OCI-M2 (cell line): ENCODE measurements at regions not wholly inside any gene's neighbourhood (a gene's known extent, or its start where the extent isn't known, plus 50 kb on each side); places are given as distances from the start of the nearest gene placed in this dataset.

Experiments
- DNase-seq: peaks from one replicate; lab custom pipeline; 2025; ENCODE audit not compliant: unreplicated experiment; lab: John Stamatoyannopoulos, UW

DNA sequence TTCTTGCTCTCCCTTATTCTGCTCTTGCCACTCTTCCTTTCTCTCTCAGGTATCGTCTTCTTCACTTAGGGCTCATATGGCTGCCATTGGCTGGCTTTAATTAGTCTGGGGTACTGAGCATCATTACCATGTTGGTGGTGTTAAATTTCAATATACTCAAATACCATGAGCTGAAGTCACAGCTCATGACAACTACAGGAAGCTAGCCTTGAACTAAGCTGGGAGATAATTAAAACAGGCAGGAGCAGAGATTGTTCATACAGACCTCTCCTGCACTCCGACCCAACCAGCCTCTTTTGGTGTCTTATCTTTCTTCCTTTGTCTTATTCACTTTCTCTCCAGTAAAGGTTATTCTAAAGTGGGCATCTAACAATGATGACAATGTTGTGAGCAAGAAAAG lies 130.9 kb upstream of the BLID start:
- no peak for DNase-seq

DNA sequence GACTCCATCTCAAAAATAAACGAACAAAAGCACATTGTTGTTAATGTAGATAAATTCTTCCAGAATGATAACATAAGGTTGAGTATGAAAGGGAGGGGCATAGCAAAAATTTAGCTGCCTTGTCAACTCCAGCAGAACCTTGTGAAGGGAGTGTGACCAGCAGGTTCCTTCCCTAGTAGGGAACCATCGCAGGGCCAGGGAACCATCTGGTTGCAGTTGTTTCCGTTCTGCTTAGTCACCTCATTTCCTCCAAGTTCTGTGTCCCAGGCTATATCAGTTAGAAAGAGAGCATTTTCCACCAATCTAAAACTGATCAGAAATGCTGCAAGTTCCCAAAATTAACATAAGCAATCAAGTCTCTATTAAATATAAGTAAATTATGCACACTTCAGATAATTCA lies 126.7 kb upstream of the BLID start:
- no peak for DNase-seq

DNA sequence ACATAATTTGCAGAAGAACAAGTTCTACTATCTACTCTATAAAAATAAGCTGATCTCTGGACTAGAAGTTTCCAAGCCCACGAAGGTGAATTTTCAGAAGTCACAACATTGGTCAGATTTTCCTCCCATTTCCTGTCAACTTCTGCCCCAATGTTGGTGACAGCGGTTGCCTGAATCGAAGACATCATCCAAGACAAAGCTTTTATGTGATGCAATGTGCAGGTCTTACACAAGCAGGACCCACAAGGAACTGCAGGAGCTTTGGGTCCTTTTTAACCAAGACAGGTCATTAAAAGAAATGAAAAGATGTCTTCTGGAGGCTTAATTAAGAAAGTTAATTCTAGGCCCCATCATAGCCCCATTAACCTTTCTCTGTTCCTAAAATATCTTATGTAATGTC lies 125.6 kb upstream of the BLID start:
- no peak for DNase-seq

DNA sequence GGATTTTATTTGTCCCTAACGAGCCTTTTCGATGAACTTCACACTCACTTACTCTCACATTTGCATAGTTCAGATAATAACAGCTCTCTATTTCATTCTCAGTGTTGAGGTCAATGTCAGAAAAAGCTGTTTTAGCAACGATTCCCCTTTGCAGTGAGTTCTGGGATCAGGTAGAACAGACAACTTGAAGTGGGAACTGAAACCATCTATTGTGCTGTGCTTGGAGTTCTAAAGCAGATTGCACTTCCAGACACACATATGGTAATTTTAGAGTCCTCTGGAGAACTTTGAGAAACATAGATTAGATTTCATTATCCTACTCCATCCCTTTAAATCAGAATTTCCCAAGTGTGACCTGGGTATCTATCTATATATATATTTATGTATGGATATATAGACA lies 124.6 kb upstream of the BLID start:
- DNase-seq = no peak

GRCh38 chr11:122235615-122236014 lies 119.6 kb upstream of the BLID start:
- DNase-seq = no peak

GRCh38 chr11:122234780-122235179 lies 118.8 kb upstream of the BLID start:
- no peak for DNase-seq

DNA sequence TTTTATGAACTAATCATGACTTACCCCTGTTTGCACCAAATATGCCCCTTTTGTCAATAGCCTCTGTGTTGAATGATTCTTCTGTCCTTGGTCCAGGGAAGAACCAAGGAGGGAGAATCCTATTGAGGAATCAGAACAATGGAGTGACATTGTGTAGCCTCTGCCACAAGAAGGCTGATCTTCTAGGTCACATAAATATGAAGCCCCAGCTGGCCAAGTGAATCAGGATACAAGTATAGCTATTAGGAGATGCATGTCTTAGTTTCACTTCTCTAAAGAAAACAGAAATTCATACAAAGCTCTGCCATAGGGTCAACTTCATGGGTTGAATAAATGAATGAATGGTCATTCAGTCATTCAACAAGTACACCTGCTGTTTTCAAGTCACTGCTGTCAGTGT lies 118.2 kb upstream of the BLID start:
- DNase-seq = no peak

DNA sequence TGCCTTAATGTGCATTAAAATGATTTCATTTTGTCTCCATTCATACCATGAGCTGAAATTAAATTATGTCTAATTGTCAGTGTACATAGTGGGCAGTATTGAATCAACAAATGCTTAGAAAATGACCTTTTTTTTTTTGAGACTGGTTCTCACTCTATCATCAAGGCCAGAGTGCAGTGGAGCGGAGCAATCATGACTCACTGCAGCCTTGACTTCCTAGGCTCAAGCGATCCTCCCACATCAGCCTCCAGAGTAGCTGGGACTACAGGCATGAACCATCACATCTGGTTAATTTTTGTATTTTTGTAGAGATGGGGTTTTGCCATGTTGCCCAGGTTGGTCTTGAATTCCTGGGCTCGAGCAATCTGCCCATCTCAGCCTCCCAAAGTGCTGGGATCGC lies 117.0 kb upstream of the BLID start:
- no peak for DNase-seq

GRCh38 chr11:122230385-122230755 lies 114.4 kb upstream of the BLID start:
- no peak for DNase-seq

DNA sequence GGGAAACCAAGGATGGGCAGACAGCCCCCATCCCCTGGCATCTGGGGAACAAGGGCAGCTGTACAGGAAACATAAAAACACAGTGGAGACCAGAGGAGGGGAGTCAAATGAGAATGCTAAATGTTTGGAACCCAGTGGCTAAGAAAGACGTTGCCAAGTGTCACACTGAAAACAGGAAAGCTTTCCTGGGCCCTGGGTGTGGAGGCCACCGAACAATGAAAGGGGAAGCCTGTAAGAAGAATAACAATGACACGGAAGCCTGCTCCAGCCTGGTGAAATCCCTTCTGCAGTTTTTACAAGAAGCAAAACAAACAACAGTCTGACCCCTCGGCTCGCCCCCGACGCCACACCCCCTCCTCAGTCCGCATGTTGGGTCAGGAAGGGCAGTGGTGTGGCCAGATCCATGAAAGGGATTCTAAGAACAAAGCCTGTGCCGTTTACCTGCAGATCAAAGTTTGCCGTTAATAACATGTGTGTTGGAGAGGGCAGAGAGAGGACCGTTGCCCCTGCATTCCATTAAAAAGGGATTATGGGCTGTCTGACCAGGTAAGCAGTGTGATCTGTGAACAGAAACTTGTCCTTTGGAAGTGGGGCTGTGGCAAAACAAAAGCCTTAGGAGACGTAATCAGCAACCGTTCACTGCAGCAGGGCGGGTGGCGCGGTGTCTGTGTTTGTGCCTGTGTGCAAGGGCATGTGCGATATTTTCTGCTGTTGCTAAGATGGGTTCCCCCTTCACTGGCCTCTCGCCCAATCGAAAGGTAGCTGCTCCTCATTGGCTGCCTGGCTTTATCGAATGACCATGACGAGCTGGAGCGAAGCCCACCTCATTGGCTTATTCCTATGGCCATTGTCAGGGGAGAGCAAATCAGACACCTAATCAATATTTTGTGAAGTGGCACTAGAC lies 113.7 kb upstream of the BLID start:
- DNase-seq = no peak

GRCh38 chr11:122229078-122229477 lies 113.1 kb upstream of the BLID start:
- DNase-seq = no peak

DNA sequence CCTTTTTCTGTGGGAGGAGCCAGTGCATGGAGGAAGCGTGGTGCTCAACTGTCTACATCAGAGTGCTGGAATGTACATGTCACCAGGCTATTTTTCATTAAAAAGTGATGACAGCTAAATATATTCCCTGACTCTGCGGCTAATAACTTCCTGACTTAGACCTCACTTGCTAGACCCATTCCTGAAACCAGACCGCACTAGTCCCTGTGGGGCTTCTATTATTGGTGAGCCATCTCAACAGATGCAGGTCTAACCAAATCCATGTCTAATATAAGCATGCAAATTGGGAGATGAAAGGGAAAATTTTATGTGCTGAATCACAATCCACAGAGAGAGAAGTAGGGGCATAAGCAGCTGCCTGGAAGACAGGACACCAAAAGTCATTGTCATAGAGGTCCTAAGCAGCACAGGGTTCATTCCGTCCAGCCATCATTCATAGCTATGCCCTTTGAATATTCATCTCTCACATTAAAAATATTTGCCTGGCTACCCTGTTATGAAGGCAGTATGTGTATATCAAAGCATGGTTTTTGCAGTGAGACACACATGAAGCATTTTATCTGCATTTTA lies 110.9 kb upstream of the BLID start:
- no peak for DNase-seq

GRCh38 chr11:122224867-122225266 lies 108.9 kb upstream of the BLID start:
- no peak for DNase-seq

DNA sequence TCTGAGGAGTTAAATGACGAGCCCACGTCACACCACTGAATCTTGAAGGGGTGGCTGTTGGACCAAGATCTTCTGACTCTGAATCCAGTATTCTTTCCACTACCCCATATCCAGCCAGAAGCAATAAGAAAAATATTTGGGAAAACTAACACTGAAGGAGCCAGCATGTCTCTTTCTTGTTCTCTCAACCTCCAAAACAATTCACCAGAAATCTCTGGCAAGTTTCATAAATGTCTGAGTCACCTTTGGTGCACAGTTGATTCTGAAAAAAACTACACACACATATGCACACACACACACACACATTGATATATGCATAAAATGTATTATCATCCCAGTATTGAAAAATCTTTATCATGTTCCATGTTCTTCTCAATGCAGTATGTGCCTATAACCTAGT lies 104.3 kb upstream of the BLID start:
- DNase-seq = no peak

- DNase-seq = no peak
These were observed 103.8 kb upstream of the BLID start for GRCh38 chr11:122219791-122220190.

- DNase-seq = peak; percentile 42
These were observed 99.4 kb upstream of the BLID start for GRCh38 chr11:122215244-122215992.

DNA sequence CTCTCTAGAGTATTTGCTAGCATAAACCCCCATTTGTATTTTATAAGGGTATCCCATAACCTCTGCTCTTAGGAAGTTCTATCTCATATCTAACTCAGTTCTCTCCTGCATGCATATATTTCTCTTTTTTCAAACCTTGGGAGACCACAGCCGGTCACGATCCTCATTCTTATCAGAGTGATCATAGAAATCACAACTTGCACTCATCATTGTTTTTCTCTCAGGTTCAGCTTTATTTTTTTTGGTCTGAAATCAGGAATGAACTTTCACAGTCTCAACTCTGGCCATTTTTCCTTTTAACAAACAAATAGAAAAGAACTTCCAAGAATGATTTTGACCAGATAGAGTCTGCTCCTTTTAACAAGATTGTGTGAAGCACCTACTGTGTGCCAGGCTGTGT lies 98.6 kb upstream of the BLID start:
- DNase-seq = no peak

DNA sequence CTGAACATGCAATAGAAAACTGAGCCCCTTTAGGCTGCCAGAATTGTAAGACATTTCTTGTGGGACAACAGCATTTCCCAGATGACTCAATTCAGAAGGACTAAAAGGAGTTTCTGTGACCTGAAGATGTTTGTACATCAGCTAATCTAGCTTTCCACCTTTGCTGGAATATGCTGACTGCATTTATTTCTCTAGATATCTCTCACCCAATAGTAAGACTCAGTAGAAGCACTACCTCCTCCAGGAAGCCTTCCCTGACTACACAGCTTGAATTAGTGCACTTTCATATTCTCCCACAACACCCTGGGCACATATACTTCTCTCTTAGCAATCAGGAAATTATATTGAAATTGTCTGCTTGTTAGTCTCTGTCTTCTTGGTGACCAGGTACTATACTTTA lies 98.1 kb upstream of the BLID start:
- DNase-seq = no peak

DNA sequence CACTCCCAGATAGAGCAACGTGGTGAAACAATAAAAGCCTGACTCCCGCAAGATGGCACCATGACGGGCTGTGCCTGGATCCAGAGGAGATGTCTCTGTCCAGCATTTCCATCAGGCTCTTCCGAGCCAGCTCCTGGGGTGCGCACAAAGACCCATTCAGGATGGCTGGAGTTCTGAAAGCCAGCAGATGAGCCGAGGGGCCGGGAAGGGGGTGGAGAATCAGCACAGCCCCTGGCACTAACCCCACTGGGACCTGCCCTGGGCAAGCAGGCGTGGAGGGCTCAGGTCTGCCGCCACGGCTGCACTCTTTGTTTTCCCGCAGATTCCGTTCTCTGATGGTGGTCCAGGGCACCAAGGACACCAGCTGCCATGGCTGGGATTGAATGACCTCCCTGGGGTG lies 97.2 kb upstream of the BLID start:
- DNase-seq = no peak

DNA sequence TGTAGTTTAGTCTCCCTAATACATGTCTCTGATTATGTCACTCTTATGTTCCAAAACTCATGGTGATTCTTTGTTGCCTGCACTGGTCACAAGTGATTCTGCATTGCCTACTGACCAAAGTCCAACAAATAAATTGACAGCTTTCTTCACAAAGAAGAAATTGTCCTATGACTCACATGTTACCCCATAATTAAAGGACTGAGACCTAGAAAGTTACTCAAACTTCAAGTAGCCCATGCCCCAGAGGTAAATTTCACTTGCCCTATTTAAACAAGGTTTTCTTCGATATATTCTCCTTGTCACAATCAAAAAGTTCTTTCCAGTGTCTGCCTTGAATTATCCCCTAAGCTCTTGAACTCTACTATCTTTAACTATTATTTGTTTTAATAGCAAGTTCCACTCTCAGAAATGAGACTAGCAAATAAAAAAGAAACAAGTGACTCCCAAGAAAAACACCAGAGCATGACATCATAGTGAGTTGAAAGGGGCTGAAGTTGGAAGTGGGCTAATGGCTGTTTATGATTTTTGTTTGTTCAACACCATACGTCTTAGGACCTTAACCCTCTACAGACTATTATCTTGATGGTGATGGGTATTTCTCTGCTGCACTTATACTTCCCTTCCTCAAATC lies 94.5 kb upstream of the BLID start:
- no peak for DNase-seq

- no peak for DNase-seq
These were observed 93.8 kb upstream of the BLID start for GRCh38 chr11:122209619-122210366.
